ENCODE measurements at regions not wholly inside any gene's neighbourhood (a gene's known extent, or its start where the extent isn't known, plus 50 kb on each side); places are given as distances from the start of the nearest gene placed in this dataset.

DNA sequence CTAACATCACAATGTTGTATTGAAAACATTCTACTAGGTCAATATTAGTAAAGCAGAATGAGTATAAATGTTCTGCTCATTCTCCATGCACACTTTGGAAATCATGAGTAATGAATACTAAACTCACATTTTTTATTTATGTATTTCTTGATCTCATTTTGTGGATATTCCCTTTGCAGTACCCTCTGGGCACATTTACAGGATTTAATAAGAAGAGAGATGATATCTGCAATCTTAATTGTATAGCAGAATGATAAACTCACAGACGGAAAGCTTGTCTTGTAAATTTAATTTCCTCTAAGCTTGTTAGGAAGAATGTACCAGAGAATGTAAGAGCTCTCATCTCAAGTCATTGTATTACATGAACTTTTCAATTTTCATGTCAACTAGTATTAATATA, 1279.7 kb downstream of the PCDH7 start:
- TF ChIP-seq, protein P1, sequence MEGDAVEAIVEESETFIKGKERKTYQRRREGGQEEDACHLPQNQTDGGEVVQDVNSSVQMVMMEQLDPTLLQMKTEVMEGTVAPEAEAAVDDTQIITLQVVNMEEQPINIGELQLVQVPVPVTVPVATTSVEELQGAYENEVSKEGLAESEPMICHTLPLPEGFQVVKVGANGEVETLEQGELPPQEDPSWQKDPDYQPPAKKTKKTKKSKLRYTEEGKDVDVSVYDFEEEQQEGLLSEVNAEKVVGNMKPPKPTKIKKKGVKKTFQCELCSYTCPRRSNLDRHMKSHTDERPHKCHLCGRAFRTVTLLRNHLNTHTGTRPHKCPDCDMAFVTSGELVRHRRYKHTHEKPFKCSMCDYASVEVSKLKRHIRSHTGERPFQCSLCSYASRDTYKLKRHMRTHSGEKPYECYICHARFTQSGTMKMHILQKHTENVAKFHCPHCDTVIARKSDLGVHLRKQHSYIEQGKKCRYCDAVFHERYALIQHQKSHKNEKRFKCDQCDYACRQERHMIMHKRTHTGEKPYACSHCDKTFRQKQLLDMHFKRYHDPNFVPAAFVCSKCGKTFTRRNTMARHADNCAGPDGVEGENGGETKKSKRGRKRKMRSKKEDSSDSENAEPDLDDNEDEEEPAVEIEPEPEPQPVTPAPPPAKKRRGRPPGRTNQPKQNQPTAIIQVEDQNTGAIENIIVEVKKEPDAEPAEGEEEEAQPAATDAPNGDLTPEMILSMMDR (IDR thresholded peaks at IDR 0.05), result no peak
- no peak for TF ChIP-seq POLR2A (IDR thresholded peaks at IDR 0.05)

All from adrenal gland (tissue), 5 donors.